ENCODE measurements at regions not wholly inside any gene's neighbourhood (a gene's known extent, or its start where the extent isn't known, plus 50 kb on each side); places are given as distances from the start of the nearest gene placed in this dataset.
"Not testable (repeated sequence)": the region's sequence is repeated elsewhere in the genome, so short reads cannot be mapped to it uniquely, and the experiment has no call there.

- no peak for DNase-seq (ENCODE audit: low read depth)
Observed at GRCh38 chr11:71098776-71099175, 153.6 kb downstream of the SHANK2 start.

DNA sequence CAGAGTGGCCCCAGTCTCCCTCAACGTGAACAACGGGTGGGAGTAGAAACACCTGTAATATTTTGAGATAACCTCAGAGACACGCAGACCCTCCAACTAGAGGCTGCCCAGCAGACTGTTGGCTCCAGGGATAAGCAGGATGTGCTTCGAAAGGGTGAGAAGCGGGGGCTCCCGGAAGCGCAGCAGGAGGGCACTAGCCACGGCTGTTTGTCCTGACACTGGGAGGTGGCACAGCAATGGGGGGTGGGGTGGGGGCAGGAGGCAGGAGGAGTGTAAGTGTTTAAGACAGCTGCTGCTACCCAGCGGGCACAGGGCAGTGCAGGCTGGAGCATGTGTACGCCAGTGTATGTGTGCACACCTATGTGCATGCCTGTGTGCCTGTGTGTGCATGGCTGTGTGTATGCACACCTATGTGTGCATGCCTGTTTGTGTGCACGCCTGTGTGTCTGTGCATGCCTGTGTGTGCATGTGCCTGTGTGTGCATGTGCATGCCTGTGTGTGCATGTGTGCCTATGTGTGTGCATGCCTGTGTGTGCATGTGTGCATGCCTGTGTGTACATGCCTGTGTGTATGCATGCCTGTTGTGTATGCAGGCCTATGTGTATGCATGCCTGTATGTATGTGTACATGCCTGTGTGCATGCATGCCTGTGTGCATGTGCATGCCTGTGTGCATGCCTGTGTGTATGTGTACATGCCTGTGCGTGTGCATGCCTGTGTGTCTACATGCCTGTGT lies 154.7 kb downstream of the SHANK2 start:
- DNase-seq (ENCODE audit: low read depth), result no peak

GRCh38 chr11:71096751-71097388 lies 155.5 kb downstream of the SHANK2 start:
- DNase-seq (ENCODE audit: low read depth), result no peak

GRCh38 chr11:71095294-71095850 lies 157.0 kb downstream of the SHANK2 start:
- no peak for DNase-seq (ENCODE audit: low read depth)

DNA sequence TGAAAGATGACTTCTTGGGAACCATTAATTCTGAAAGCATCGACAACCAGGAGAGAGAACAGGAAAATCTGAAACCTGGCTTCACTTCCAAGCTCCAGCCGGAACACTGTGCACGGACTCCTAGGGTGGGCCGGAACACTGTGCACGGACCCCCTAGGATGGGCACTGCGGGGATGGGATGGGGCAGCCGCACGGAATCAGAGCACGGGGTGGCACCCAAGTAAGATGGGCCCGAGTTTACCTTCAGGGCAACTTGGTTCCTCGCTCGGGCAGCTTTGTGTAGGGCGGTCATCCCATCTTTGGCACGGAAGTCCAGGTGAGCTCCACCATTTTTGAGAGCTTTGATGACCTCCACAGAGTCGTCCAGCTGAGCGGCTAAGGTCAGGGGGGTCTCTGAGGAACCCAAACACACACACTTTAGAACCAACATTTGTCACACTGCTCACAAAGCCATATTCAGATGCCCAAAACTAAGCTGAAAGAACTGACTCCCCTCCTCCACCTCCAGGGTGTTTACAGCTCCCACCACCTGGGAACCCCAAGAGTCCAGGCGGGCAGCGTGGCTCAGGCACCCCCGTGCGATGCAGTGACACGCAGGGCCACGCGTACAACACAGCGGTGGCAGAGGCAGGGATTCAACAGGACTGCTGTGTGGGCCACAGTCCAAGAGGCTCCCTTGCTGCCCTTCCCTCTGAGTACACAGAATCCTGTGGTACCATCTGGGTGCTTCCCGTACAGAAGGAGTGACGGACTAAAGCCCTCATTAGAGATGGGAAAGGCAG lies 157.9 kb downstream of the SHANK2 start:
- no peak for DNase-seq (ENCODE audit: low read depth)

- DNase-seq (ENCODE audit: low read depth), result no peak
Observed at GRCh38 chr11:71093783-71094182, 158.6 kb downstream of the SHANK2 start.

DNA sequence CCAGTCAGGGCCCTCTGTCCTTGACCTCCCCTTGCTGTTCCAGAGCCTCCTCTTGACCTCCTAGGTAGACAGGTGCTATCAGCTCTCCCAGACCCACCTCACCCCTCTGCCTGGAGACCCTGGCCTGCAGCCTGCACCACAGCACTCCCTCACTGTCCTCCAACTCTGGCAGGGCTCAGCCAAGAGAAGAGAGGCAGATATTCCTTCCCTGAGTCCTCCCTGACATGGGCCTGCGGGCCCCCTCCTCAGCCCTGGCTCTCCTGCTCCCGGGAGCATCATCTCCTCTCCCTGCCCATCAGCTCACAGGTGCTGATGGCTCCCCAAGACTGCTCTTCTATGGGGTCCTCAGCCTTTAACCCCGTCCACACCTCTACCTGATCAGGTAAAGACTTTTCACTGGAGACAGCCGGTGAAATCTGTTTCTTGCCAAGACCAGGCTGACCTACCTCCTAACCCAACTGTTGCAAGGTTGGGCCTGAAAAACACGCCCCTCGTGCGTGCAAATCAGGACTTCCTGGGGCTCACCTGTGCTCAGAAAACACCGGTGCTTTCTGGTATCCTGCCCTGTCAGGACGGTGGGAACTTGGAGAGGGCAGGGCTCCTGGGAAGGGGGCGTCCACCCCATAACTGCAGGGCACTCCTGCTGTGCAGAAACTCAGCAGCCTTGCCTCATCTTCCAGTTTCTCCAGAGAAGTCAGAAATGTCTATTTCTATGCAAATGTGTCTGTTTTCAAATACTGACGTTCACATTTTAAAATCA lies 160.7 kb downstream of the SHANK2 start:
- no peak for DNase-seq (ENCODE audit: low read depth)

DNA sequence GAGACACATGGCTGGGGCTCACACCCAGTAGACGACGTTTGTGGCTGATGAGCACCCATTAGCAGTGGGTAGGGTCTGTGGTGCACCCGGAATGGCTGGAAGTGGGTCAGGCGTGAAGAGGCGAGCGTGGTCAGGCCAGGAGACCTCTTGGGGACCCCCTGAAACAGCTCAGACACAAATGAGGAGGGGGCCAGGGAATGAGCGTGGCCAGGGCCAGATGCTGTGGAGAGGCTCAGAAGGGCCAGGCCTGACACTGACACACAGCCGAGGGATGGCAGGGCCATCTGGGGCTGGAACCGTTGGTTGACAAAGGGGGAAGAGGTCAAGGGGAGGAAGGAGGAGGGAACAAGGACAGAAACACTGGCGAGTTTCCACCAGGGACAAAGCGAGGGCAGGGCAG lies 162.8 kb downstream of the SHANK2 start:
- no peak for DNase-seq (ENCODE audit: low read depth)

GRCh38 chr11:71088314-71089215 lies 163.8 kb downstream of the SHANK2 start:
- not testable (repeated sequence) for DNase-seq (ENCODE audit: low read depth)

DNA sequence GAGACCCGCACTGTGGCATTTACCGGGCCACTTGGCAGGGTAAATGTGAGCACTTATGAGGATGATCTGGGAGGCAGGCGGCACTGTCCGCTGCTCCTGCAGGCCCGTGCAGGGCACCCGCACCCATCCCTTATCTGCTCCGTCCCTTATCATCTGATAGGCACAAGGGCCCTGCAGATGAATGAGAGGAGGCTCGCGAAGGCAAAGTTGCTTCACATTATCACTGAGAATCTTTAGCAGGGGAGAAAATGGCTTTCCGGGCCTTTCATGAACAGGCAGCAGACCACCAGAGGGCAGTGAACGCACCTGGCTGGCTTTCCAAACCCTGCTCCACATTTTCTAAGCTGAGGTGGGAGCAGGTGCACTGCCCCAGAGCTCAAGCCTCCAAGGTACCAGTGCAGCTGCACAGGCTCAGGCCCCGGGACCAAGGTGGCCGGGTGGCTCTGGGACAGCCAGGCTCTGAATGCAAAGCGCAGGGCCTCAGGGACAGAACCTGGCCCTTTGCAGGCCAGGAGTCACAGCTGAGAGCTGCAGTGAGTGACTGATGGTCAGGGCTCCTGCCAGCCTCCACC lies 165.6 kb downstream of the SHANK2 start:
- peak; percentile 6 for DNase-seq (ENCODE audit: low read depth)

GRCh38 chr11:71084306-71085012 lies 167.9 kb downstream of the SHANK2 start:
- DNase-seq (ENCODE audit: low read depth), result no peak

- no peak for DNase-seq (ENCODE audit: low read depth)
Observed at GRCh38 chr11:71083105-71083504, 169.3 kb downstream of the SHANK2 start.

DNA sequence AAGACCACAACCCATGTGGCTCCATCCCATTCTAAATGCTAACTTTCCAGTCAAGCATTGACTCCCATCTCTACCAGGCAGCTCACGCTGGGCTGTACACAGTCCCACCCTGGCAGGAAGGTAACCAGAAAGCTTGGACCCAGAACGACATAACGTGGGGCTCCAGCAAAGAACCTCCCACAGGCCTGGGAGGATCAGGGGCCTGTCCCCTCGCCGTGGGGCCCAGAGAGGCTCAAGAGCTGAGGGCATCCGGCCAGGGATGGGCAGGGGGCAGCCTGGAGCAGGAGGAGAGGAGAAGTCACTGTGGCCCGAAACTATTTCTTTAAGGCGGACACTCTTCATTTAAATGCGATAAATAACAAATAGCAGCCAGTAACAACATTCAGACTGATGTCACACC lies 169.9 kb downstream of the SHANK2 start:
- no peak for DNase-seq (ENCODE audit: low read depth)

GRCh38 chr11:71081704-71082230 lies 170.6 kb downstream of the SHANK2 start:
- no peak for DNase-seq (ENCODE audit: low read depth)

DNA sequence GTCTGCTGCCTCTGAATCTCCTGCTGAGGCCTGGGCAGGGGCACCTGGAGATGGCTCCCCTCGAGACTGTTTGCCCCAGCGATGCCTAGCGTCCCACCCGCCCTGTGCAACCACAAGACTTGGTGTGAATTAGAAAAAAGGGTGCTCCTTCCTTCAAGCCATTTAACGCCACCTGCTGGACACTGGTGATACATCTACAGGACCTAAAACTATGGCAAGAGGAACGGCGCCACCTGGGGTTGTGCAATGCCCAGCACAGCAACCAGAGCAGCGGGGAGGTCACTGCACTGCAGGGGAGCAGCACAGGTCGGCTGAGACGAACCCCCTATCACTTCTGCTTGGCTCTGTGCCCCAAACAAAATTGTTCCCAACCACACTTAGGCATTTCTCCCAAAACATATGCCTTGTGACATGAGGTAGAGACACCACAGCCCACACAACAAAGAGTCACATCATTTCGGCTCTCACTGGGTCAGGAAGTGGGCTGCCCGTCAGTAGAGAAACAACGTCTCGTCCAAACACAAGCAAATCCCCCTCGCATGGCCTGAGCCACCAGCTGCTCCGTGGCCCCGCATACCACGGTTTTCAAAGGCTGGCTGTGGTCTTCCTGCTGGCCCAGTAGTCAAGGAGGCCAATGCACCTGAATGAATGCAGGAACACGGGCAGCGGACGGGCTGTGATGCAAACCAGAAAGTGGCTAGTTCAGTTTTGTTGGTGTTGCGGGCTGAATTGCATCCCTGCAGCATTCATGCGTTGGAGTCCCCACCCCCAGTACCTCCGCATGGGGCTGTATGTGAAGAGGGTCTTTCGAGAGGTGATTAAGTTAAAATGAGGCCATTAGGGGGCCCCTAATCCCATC lies 171.9 kb downstream of the SHANK2 start:
- DNase-seq (ENCODE audit: low read depth), result peak; percentile 50

DNA sequence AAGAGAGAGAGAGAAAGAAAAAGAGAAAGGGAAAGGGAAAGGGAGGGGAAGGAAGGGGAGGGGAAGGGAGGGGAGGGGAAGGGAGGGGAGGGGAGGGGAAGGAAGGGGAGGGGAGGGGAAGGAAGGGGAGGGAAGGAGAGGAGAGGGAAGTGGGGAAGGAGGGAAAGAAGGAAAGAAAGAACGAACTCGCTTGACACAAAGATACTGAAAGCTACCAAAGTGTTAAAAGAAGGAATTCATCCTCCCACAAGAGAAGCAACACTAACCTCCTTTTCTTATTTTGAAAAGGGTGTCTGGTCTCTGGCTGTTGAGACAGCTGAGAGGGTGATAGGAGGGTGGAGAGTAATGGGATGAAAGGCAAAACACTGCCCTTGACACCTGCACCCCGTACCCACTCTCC lies 172.6 kb downstream of the SHANK2 start:
- DNase-seq (ENCODE audit: low read depth), result no peak

- DNase-seq (ENCODE audit: low read depth), result no peak
Observed at GRCh38 chr11:71078482-71078881, 173.9 kb downstream of the SHANK2 start.

DNA sequence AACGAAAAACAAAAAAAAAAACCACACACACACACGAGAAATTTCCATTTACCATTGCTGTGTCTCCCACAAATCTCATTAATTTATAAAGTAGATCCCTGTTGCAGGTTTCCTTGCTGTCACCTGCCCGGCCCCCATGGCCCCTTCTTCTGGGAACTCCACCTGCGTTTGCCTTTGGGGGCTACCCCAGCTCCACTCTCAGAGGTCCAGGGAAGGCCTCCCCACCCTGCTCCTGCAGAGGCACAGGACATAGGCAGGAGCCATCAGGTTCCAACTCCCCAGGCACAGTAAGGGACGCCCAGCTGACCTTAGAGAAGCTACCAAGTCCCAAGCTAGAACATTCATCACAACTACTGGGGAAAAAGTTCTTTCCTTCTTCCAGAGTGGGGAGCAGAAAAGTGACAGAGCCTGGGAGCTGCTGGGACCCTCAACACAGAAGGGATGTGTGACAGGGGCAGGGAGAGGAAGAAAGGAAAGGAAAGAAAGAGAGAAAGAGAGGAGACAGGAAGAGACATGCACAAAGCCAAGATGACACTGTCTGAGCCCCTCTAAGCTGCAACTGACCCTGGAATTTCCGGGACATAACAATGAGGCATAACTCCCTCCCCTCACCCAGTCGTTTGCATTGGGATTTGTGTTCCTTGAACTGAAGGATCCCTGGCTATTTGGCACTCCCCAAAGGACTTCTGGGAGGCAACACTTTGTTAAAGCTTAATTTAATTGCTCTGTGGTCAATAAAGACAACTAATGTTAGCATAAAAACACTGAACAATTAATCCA lies 175.7 kb downstream of the SHANK2 start:
- no peak for DNase-seq (ENCODE audit: low read depth)
